Head of caudate nucleus (tissue), 42 donors: ENCODE measurements at regions not wholly inside any gene's neighbourhood (a gene's known extent, or its start where the extent isn't known, plus 50 kb on each side); places are given as distances from the start of the nearest gene placed in this dataset.

Experiments used
- DNase-seq, 42 donors: peaks; one replicate each; pipeline versions ENCODE4 v3.0.0 to v3.0.0-alpha.2; 2020 to 2021; ENCODE audit warnings: mixed read lengths in 7 of 42
- intact Hi-C: fragments of 100-400 bp; cut with DNase I; formaldehyde crosslinking; loops from one replicate; pipeline ENCODE4 v1.15.0; 2022

DNA sequence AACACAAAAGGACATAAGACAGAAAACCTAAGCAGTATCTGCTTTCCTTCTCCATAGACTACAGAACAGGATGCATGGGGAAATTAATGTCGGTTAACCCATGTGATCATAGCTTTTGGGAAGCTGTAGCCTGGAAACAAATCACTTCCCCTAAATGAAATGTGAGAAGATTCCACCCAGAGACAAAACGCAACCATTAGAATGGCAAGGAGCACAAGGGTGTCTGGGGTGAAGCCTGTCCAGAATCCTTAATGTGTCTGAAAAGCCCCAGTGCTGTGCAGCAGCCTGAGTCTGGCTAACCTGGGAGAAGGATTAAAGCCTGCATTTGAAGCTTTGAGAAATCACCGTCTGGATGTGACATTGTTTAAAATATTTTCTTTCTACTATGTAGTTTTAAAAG, 213.3 kb downstream of the ANKRD50 start:
- intact Hi-C loops = no loop called here
- DNase-seq = no peak

DNA sequence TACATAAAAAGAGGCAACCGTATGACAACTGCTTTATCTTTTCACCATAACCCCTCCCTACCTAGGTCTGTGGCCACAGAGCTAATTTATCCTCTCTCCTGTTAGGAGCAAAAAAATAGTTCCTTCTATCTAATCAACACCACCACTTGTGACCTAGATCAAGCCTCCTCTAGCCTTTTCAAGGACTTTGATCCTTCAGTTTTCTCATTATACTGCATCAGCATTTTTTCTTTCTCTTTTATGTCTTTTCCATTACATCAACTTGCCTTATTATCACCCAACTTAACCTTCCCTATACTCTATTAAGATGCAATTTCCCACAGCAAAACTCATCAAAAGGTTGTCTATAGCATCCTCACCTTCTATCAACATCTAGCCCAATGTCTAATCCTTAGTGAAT, 211.0 kb downstream of the ANKRD50 start:
- no peak for DNase-seq
- intact Hi-C loops = no loop called here

DNA sequence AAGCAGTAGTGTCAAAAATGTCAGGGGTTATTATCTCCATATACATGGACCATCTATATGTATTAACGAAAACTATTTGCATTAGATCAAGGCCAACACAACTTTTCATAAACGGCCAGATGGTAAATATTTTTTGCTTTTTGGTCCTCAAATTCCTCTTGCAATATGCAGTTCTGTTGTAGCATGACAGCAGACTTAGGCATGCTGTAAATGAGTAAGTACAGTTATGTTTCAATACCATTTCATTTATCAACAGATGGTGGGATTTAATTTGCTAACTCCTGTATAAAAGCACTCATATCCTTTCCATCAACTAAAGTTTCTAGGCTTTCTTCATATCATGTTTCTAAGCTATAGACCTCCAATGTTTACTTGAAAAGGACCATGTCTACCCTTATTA, 208.1 kb downstream of the ANKRD50 start:
- intact Hi-C loops = no loop called here
- DNase-seq = no peak

- intact Hi-C loops = no loop called here
- DNase-seq = no peak
Measured at GRCh38 chr4:124505211-124505610, 207.3 kb downstream of the ANKRD50 start.

GRCh38 chr4:124509151-124509550, 203.4 kb downstream of the ANKRD50 start:
- intact Hi-C loops = no loop called here
- no peak for DNase-seq

DNA sequence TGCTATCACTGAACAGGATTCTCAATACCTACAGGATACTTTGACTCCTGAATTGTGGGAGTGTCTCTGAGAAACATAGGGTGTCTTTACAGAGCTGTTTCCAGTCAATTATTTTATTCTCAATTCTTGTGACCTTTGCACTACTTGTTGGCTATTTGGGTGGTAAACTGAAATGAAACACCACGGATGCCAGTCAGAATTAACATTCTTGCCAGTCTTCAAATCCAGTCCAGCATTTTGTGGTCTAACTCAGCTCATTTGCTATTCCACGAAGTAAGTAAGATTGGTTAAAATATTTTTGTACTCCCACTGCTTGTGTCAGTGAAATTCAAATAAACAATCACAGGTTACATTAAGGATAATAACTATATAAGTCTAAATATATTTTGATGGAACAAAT, 197.9 kb downstream of the ANKRD50 start:
- intact Hi-C loops = no loop called here
- DNase-seq = no peak

GRCh38 chr4:124515591-124515990, 196.9 kb downstream of the ANKRD50 start:
- intact Hi-C loops = no loop called here
- DNase-seq = no peak

- intact Hi-C loops = no loop called here
- no peak for DNase-seq
Measured at GRCh38 chr4:124519196-124519595, 193.3 kb downstream of the ANKRD50 start.

- no peak for DNase-seq
- intact Hi-C loops = no loop called here
Measured at GRCh38 chr4:124523816-124524215, 188.7 kb downstream of the ANKRD50 start.

DNA sequence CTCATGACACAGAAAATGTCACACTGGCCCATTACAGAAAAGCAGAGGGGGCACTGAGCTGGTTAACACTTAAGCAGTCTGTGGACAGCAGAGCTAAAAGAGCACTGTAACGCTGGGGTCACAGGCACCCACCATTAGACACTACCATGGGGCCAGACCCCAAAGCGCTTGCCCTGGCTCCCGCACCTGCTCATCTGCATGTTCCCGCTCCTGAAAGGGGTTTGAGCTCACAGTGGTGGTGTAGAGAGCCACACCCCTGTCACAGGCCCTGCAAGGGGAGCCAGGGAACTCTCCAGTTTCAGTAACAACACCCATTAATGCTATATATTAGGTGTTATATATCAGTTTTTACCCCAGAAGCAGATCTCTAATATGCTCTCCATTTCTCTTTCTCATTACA, 187.0 kb downstream of the ANKRD50 start:
- DNase-seq = no peak
- intact Hi-C loops = no loop called here

- DNase-seq = no peak
- intact Hi-C loops = no loop called here
Measured at GRCh38 chr4:124526331-124526730, 186.2 kb downstream of the ANKRD50 start.

DNA sequence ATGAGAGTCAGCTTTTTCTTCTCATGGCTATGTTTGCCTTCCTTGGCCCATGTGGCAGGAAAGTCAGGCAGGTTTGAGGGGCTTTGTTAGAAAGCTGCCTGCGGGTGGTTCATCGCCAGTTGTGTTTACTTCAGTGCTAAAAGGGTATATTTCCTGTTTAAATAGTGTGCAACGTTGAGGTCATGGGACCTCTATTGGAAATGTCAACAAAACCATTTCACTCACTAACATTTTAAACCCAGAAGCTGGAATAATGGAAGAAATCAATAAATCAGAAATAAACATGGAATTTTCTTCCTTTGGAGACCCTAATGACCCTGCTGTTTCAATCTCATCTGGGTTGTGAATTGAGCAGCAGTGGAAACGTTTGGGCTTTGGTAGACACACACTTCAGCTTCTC, 185.8 kb downstream of the ANKRD50 start:
- intact Hi-C loops = no loop called here
- no peak for DNase-seq

DNA sequence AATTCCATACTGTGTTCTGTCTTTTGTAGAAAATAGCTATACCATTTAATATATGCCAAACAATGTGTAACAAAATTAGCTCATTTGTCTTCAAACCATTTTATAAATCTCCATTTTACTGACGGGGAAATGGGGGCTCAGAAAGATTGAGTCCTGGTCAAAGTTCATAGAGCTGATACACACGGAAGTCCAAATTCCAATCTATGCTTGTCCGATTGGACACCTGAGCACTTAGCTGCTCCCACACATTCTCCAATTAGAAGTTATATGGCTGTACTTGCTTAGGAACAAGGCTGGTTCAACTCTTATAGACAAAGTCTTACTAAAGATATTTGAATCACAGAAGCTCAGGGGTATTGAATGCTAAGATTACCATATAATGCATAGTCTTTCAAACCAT, 185.2 kb downstream of the ANKRD50 start:
- intact Hi-C loops = no loop called here
- no peak for DNase-seq

- intact Hi-C loops = no loop called here
- no peak for DNase-seq
Measured at GRCh38 chr4:124529131-124529530, 183.4 kb downstream of the ANKRD50 start.

- no peak for DNase-seq
- intact Hi-C loops = no loop called here
Measured at GRCh38 chr4:124530464-124531077, 182.0 kb downstream of the ANKRD50 start.

- intact Hi-C loops = no loop called here
- no peak for DNase-seq
Measured at GRCh38 chr4:124534131-124534530, 178.4 kb downstream of the ANKRD50 start.

- intact Hi-C loops = no loop called here
- no peak for DNase-seq
Measured at GRCh38 chr4:124535003-124535402, 177.5 kb downstream of the ANKRD50 start.

DNA sequence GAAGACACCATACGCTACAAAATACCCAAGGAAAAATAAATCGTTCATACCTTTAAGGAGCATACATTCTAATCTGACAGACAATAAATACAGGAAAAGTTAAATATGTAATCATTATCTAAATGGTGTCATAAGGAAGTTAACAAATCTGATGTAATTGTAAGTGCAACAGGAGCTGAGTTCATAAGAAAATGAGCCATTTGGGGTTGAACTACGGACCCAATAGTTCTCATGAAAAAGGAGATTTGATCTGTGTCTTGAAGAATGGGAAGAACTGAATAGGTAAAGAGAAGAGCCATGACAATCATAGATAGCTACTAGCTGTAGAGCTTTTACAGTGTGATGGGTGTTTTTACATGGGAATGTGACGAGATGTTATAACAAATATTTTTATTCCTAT, 175.6 kb downstream of the ANKRD50 start:
- intact Hi-C loops = no loop called here
- no peak for DNase-seq

DNA sequence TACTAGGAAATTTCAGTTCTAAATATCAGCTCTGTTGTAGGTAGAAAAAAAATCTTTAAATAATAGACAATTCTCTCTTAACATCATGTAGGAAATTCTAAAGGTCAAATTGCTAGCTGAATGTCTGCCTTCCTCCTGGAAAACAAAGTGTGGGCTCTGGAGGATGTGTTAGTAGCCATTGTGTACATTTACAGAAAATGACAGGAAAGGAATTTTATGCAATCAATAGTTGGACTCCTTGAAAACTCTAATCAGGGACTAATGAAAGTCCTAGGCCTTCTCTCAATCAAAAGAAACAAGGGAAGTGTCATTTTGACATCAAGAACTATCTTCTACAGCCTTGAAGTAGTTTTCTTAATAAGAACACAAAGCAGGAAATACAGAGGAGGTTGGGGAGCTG, 174.6 kb downstream of the ANKRD50 start:
- intact Hi-C loops = no loop called here
- DNase-seq = no peak

DNA sequence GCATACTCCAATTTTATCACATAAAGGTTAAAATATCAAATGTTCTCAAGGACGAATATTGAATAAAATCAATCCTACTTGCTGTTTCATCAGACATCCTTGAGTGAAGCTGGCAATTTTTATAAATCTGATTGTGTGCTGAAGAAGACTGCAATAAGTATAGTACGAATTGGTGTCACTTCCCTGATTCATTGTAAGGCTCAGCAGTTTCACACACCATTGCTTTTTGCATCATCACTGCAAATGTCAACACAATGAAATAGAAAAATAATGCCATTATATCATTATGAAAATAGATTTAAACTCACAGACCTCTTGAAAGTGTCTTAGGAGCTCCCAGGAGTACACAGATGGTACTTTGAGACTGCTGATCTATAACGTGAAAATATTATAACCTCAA, 172.5 kb downstream of the ANKRD50 start:
- intact Hi-C loops = no loop called here
- no peak for DNase-seq

- no peak for DNase-seq
- intact Hi-C loops = no loop called here
Measured at GRCh38 chr4:124541652-124542420, 170.7 kb downstream of the ANKRD50 start.
